ENCODE measurements at regions not wholly inside any gene's neighbourhood (a gene's known extent, or its start where the extent isn't known, plus 50 kb on each side); places are given as distances from the start of the nearest gene placed in this dataset.
A peak's percentile ranks its signal among the peaks of the same experiment; 100 is the strongest.

GRCh38 chr2:163471947-163472346, 263.9 kb downstream of the FIGN start:
- no peaks in the 10 kb centered on the region for H3K9me3 ChIP-seq (ENCODE audit: control insufficient read depth, low read length)
- peaks cover 10% of the 10 kb centered on the region for H3K4me1 ChIP-seq (ENCODE audit: control insufficient read depth, insufficient read depth, low read length)
- H3K36me3 ChIP-seq (ENCODE audit: control insufficient read depth, insufficient read depth, low read length), result no peaks in the 10 kb centered on the region
- peak; percentile 70 for TF ChIP-seq CTCF (conservative IDR thresholded peaks at IDR 0.05)
- no peak overlapping the region for H3K27ac ChIP-seq (ENCODE audit: low read depth, low read length)
- no peak overlapping the region for H3K9ac ChIP-seq (ENCODE audit: extremely low read depth, low read length, poor library complexity, severe bottlenecking)
- 51 to 62% methylated on average over 1 of the region's 1 CpG for WGBS, 2 experiments (ENCODE audit: insufficient coverage in 1 of 2, insufficient read length in 1 of 2)
- Mint-ChIP-seq H3K4me3 (no peak overlapping the region), H3K36me3 (ENCODE audit: low read depth) (no peaks in the 10 kb centered on the region), H3K9me3 (no peaks in the 10 kb centered on the region), H3K27me3 (ENCODE audit: insufficient read depth) (no peaks in the 10 kb centered on the region), H3K4me1 (peaks cover 26% of the 10 kb centered on the region), H3K27ac (no peak overlapping the region)
- H3K4me3 ChIP-seq (ENCODE audit: low read length), result no peak overlapping the region
- DNase-seq, result peak; percentile 55
- no peaks in the 10 kb centered on the region for H3K27me3 ChIP-seq (ENCODE audit: control insufficient read depth, insufficient read depth, low read length, poor library complexity, severe bottlenecking)

- H3K27ac ChIP-seq (ENCODE audit: low read depth, low read length), result no peak overlapping the region
- no peak overlapping the region for H3K4me3 Mint-ChIP-seq
- peaks cover 3% of the 10 kb centered on the region for H3K27me3 Mint-ChIP-seq (ENCODE audit: insufficient read depth)
- DNase-seq, result no peak
- peaks cover 6% of the 10 kb centered on the region for H3K4me1 ChIP-seq (ENCODE audit: control insufficient read depth, insufficient read depth, low read length)
- no peaks in the 10 kb centered on the region for H3K36me3 ChIP-seq (ENCODE audit: control insufficient read depth, insufficient read depth, low read length)
- H3K27ac Mint-ChIP-seq, result no peak overlapping the region
- no peak overlapping the region for H3K4me3 ChIP-seq (ENCODE audit: low read length)
- H3K4me1 Mint-ChIP-seq, result peaks cover 14% of the 10 kb centered on the region
- TF ChIP-seq CTCF (conservative IDR thresholded peaks at IDR 0.05), result no peak
- H3K9ac ChIP-seq (ENCODE audit: extremely low read depth, low read length, poor library complexity, severe bottlenecking), result no peak overlapping the region
- no peaks in the 10 kb centered on the region for H3K27me3 ChIP-seq (ENCODE audit: control insufficient read depth, insufficient read depth, low read length, poor library complexity, severe bottlenecking)
- H3K36me3 Mint-ChIP-seq (ENCODE audit: low read depth), result no peaks in the 10 kb centered on the region
- 62 to 80% methylated on average over 1 to 3 of the region's 3 CpGs for WGBS, 2 experiments (ENCODE audit: insufficient coverage in 1 of 2, insufficient read length in 1 of 2)
- no peaks in the 10 kb centered on the region for H3K9me3 ChIP-seq (ENCODE audit: control insufficient read depth, low read length)
- H3K9me3 Mint-ChIP-seq, result no peaks in the 10 kb centered on the region
Observed at GRCh38 chr2:163469561-163469962, 266.2 kb downstream of the FIGN start.

GRCh38 chr2:163467251-163467630, 268.6 kb downstream of the FIGN start:
- H3K36me3 ChIP-seq (ENCODE audit: control insufficient read depth, insufficient read depth, low read length), result no peaks in the 10 kb centered on the region
- no peak for DNase-seq
- Mint-ChIP-seq H3K27ac (no peak overlapping the region), H3K36me3 (ENCODE audit: low read depth) (no peaks in the 10 kb centered on the region), H3K9me3 (no peaks in the 10 kb centered on the region), H3K4me1 (peaks cover 14% of the 10 kb centered on the region), H3K27me3 (ENCODE audit: insufficient read depth) (peaks cover 3% of the 10 kb centered on the region), H3K4me3 (no peak overlapping the region)
- H3K9ac ChIP-seq (ENCODE audit: extremely low read depth, low read length, poor library complexity, severe bottlenecking), result no peak overlapping the region
- 94 to 99% methylated on average over 7 to 10 of the region's 10 CpGs for WGBS, 2 experiments (ENCODE audit: insufficient coverage in 1 of 2, insufficient read length in 1 of 2)
- no peaks in the 10 kb centered on the region for H3K27me3 ChIP-seq (ENCODE audit: control insufficient read depth, insufficient read depth, low read length, poor library complexity, severe bottlenecking)
- no peak overlapping the region for H3K27ac ChIP-seq (ENCODE audit: low read depth, low read length)
- H3K9me3 ChIP-seq (ENCODE audit: control insufficient read depth, low read length), result no peaks in the 10 kb centered on the region
- H3K4me3 ChIP-seq (ENCODE audit: low read length), result no peak overlapping the region
- TF ChIP-seq CTCF (conservative IDR thresholded peaks at IDR 0.05), result no peak
- H3K4me1 ChIP-seq (ENCODE audit: control insufficient read depth, insufficient read depth, low read length), result peaks cover 6% of the 10 kb centered on the region

Measured in endodermal cell (in vitro differentiated cells).